Stimulated activated CD4-positive, alpha-beta T cell treated with anti-CD3 and anti-CD28 coated beads, Interleukin-4, amount 100 ng/mL, for 48 hours (primary cell): ENCODE measurements at regions not wholly inside any gene's neighbourhood (a gene's known extent, or its start where the extent isn't known, plus 50 kb on each side); places are given as distances from the start of the nearest gene placed in this dataset.
"Not testable (repeated sequence)": the region's sequence is repeated elsewhere in the genome, so short reads cannot be mapped to it uniquely, and the experiment has no call there.

ENCODE experiments used
- DNase-seq, 2 donors: peaks; one replicate each; pipeline ENCODE4 v3.0.0-alpha.2; 2020; ENCODE audit warnings: low read depth in 2 of 2

GRCh38 chr15:30030345-30030744 is 52.4 kb upstream of the GOLGA8J start:
- no peak for DNase-seq

- no peak for DNase-seq
Observed at GRCh38 chr15:30023798-30024295, 58.9 kb upstream of the GOLGA8J start.

GRCh38 chr15:30010746-30011145 is 72.0 kb upstream of the GOLGA8J start:
- no peak for DNase-seq

GRCh38 chr15:30008156-30008555 is 74.6 kb upstream of the GOLGA8J start:
- DNase-seq: no peak

- DNase-seq: no peak
Observed at GRCh38 chr15:30001602-30002001, 81.2 kb upstream of the GOLGA8J start.

- no peak for DNase-seq
Observed at GRCh38 chr15:29998033-29998432, 84.7 kb upstream of the GOLGA8J start.

- DNase-seq: no peak
Observed at GRCh38 chr15:29997499-29997898, 85.3 kb upstream of the GOLGA8J start.

- no peak for DNase-seq
Observed at GRCh38 chr15:29994284-29994683, 88.5 kb upstream of the GOLGA8J start.

- DNase-seq: no peak
Observed at GRCh38 chr15:29990954-29991353, 91.8 kb upstream of the GOLGA8J start.

GRCh38 chr15:29990035-29990434 is 92.7 kb upstream of the GOLGA8J start:
- DNase-seq: no peak

- no peak for DNase-seq
Observed at GRCh38 chr15:29988701-29989100, 94.1 kb upstream of the GOLGA8J start.

- DNase-seq: no peak
Observed at GRCh38 chr15:29986946-29987345, 95.8 kb upstream of the GOLGA8J start.

- DNase-seq: no peak
Observed at GRCh38 chr15:29978411-29979382, 104.1 kb upstream of the GOLGA8J start.

- not testable (repeated sequence) for DNase-seq
Observed at GRCh38 chr15:29974056-29974455, 108.7 kb upstream of the GOLGA8J start.

GRCh38 chr15:29972051-29972450 is 110.7 kb upstream of the GOLGA8J start:
- DNase-seq: no peak

- DNase-seq: no peak
Observed at GRCh38 chr15:29970402-29970695, 112.4 kb upstream of the GOLGA8J start.

GRCh38 chr15:29969562-29970401 is 113.0 kb upstream of the GOLGA8J start:
- no peak for DNase-seq

GRCh38 chr15:29968895-29969561 is 113.7 kb upstream of the GOLGA8J start:
- DNase-seq: no peak

GRCh38 chr15:29968099-29968894 is 114.5 kb upstream of the GOLGA8J start:
- no peak for DNase-seq

GRCh38 chr15:29962407-29962806 is 120.3 kb upstream of the GOLGA8J start:
- DNase-seq: no peak
